ENCODE measurements at regions not wholly inside any gene's neighbourhood (a gene's known extent, or its start where the extent isn't known, plus 50 kb on each side); places are given as distances from the start of the nearest gene placed in this dataset.
"Not testable (repeated sequence)": the region's sequence is repeated elsewhere in the genome, so short reads cannot be mapped to it uniquely, and the experiment has no call there.

DNA sequence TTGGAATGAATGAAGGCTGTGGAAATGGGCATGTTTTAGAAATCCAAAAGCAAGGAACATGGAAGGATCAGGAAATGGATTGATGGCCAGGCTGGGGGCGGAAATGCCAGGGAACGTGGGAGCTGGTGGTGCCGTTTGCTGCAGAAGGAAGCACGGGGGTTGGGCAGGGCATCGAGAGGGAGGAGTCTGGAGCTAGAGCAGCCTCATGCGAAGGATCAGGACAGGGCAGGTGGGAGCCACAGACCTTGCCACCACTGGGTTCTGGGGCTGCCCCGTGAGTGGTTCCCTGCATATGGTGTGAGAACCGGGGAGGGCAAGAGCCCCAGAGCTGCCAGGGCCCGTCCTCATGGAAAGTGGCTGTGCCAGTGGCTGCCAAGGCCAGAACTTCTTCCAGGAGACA is 193.8 kb upstream of the ZNF32 start:
- no peak for TF ChIP-seq EZH2 (IDR thresholded peaks at IDR 0.05; ENCODE audit: borderline replicate concordance, low read depth, low read length, severe bottlenecking)
- TF ChIP-seq, protein P1, sequence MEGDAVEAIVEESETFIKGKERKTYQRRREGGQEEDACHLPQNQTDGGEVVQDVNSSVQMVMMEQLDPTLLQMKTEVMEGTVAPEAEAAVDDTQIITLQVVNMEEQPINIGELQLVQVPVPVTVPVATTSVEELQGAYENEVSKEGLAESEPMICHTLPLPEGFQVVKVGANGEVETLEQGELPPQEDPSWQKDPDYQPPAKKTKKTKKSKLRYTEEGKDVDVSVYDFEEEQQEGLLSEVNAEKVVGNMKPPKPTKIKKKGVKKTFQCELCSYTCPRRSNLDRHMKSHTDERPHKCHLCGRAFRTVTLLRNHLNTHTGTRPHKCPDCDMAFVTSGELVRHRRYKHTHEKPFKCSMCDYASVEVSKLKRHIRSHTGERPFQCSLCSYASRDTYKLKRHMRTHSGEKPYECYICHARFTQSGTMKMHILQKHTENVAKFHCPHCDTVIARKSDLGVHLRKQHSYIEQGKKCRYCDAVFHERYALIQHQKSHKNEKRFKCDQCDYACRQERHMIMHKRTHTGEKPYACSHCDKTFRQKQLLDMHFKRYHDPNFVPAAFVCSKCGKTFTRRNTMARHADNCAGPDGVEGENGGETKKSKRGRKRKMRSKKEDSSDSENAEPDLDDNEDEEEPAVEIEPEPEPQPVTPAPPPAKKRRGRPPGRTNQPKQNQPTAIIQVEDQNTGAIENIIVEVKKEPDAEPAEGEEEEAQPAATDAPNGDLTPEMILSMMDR (IDR thresholded peaks at IDR 0.05; ENCODE audit: borderline replicate concordance, extremely low read depth, low read length, poor library complexity, severe bottlenecking), result no peak
- ATAC-seq (ENCODE audit: insufficient read depth, low read depth), result no peak
- Histone ChIP-seq H3K9me3 (ENCODE audit: insufficient read depth, low read length, severe bottlenecking) (no peaks in the 10 kb centered on the region), H3K79me2 (ENCODE audit: insufficient read depth, low read length) (no peaks in the 10 kb centered on the region), H2AFZ (ENCODE audit: low read depth, low read length) (no peak overlapping the region), H4K20me1 (ENCODE audit: insufficient read depth, low read length) (no peaks in the 10 kb centered on the region), H3K36me3 (ENCODE audit: insufficient read depth, low read length) (no peaks in the 10 kb centered on the region), H3K4me1 (ENCODE audit: insufficient read depth, low read length) (peaks cover 17% of the 10 kb centered on the region), H3K4me2 (ENCODE audit: insufficient read depth, low read length) (no peak overlapping the region), H3K27ac (ENCODE audit: low read length) (no peak overlapping the region), H3K27me3 (ENCODE audit: insufficient read depth, low read length, poor library complexity) (no peaks in the 10 kb centered on the region), H3K4me3 (ENCODE audit: low read depth in 1 of 2, low read length in 2 of 2) (no peak overlapping the region), H3K9ac (ENCODE audit: low read depth, low read length) (no peak overlapping the region)
- no peak for DNase-seq

DNA sequence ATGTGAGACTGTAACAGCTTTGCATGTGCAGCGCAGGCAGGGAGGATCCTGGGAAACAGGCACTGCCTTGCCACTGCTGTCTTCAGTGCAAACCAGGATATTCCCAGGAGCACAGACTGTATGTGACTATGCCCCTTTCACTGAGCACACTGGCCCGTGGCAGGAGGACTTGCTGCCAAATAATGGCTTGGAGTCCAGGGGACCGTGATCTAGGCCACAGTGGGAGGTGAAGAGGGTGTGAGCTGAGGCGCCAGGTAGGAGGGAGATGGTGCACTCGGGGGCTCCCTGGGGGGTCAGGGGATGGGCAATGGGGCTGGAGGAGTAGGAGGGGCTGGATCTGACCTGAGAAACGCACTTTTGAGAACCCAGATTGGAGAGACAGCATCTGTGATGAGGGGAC is 193.4 kb upstream of the ZNF32 start:
- H3K79me2 ChIP-seq (ENCODE audit: insufficient read depth, low read length), result no peaks in the 10 kb centered on the region
- TF ChIP-seq, protein P1 (IDR thresholded peaks at IDR 0.05; ENCODE audit: borderline replicate concordance, extremely low read depth, low read length, poor library complexity, severe bottlenecking), result no peak
- no peak for TF ChIP-seq EZH2 (IDR thresholded peaks at IDR 0.05; ENCODE audit: borderline replicate concordance, low read depth, low read length, severe bottlenecking)

DNA sequence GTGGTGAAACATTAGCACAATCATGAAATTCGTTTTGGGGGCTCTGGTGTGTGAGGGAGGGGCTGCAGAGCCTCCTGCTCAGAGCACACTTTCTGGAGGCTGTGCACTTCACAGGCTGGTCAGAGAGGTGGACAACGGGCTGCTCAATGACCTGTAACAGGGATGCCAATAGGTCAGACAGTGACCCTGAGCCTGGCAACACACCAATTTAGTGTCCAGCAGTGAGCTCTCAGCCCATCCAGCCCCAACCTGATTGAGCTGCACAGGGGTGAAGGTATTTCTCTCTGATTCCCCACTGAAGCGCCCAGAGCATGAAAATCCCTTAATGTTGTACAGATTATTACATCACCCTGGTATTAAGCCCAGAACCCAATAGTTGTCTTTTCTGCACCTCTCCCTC is 191.3 kb upstream of the ZNF32 start:
- H3K27me3 ChIP-seq (ENCODE audit: insufficient read depth, low read length, poor library complexity), result no peaks in the 10 kb centered on the region
- H3K36me3 ChIP-seq (ENCODE audit: insufficient read depth, low read length), result no peaks in the 10 kb centered on the region
- H3K4me2 ChIP-seq (ENCODE audit: insufficient read depth, low read length), result no peak overlapping the region
- H4K20me1 ChIP-seq (ENCODE audit: insufficient read depth, low read length), result no peaks in the 10 kb centered on the region
- TF ChIP-seq, protein P1 (IDR thresholded peaks at IDR 0.05; ENCODE audit: borderline replicate concordance, extremely low read depth, low read length, poor library complexity, severe bottlenecking), result no peak
- no peak for TF ChIP-seq EZH2 (IDR thresholded peaks at IDR 0.05; ENCODE audit: borderline replicate concordance, low read depth, low read length, severe bottlenecking)
- no peaks in the 10 kb centered on the region for H3K9me3 ChIP-seq (ENCODE audit: insufficient read depth, low read length, severe bottlenecking)
- DNase-seq (no peak), ATAC-seq (ENCODE audit: insufficient read depth, low read depth) (no peak)
- no peaks in the 10 kb centered on the region for H3K79me2 ChIP-seq (ENCODE audit: insufficient read depth, low read length)
- no peak overlapping the region for H3K27ac ChIP-seq (ENCODE audit: low read length)
- H3K4me1 ChIP-seq (ENCODE audit: insufficient read depth, low read length), result no peaks in the 10 kb centered on the region
- no peak overlapping the region for H3K4me3 ChIP-seq (ENCODE audit: low read depth in 1 of 2, low read length in 2 of 2)
- H2AFZ ChIP-seq (ENCODE audit: low read depth, low read length), result no peak overlapping the region
- H3K9ac ChIP-seq (ENCODE audit: low read depth, low read length), result no peak overlapping the region

More for the DNA sequence above, 193.4 kb upstream of the ZNF32 start:
- no peaks in the 10 kb centered on the region for H3K36me3 ChIP-seq (ENCODE audit: insufficient read depth, low read length)
- H2AFZ ChIP-seq (ENCODE audit: low read depth, low read length), result no peak overlapping the region
- H3K4me3 ChIP-seq (ENCODE audit: low read depth in 1 of 2, low read length in 2 of 2), result no peak overlapping the region
- peaks cover 15% of the 10 kb centered on the region for H3K4me1 ChIP-seq (ENCODE audit: insufficient read depth, low read length)
- H3K4me2 ChIP-seq (ENCODE audit: insufficient read depth, low read length), result no peak overlapping the region
- H3K9me3 ChIP-seq (ENCODE audit: insufficient read depth, low read length, severe bottlenecking), result no peaks in the 10 kb centered on the region
- H3K27me3 ChIP-seq (ENCODE audit: insufficient read depth, low read length, poor library complexity), result no peaks in the 10 kb centered on the region
- no peak overlapping the region for H3K9ac ChIP-seq (ENCODE audit: low read depth, low read length)
- DNase-seq, result no peak
- no peaks in the 10 kb centered on the region for H4K20me1 ChIP-seq (ENCODE audit: insufficient read depth, low read length)
- no peak for ATAC-seq (ENCODE audit: insufficient read depth, low read depth)
- no peak overlapping the region for H3K27ac ChIP-seq (ENCODE audit: low read length)

DNA sequence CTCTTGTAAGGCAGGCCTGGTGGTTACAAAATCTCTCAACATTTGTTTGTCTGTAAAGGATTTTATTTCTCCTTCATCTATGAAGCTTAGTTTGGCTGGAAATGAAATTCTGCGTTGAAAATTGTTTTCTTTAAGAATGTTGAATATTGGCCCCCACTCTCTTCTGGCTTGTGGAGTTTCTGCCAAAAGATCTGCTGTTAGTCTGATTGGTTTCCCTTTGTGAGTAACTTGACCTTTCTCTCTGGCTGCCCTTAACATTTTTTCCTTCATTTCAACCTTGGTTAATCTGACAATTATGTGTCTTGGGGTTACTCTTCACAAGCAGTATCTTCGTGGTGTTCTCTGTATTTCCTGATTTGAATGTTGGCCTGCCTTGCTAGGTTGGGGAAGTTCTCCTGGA is 186.1 kb upstream of the ZNF32 start:
- not testable (repeated sequence) for H2AFZ ChIP-seq (ENCODE audit: low read depth, low read length); ATAC-seq (ENCODE audit: insufficient read depth, low read depth); H3K9me3 ChIP-seq (ENCODE audit: insufficient read depth, low read length, severe bottlenecking); H3K4me3 ChIP-seq (ENCODE audit: low read depth in 1 of 2, low read length in 2 of 2); H3K4me1 ChIP-seq (ENCODE audit: insufficient read depth, low read length); H3K36me3 ChIP-seq (ENCODE audit: insufficient read depth, low read length); H3K4me2 ChIP-seq (ENCODE audit: insufficient read depth, low read length); H3K9ac ChIP-seq (ENCODE audit: low read depth, low read length); H3K79me2 ChIP-seq (ENCODE audit: insufficient read depth, low read length); DNase-seq; H4K20me1 ChIP-seq (ENCODE audit: insufficient read depth, low read length); H3K27ac ChIP-seq (ENCODE audit: low read length); H3K27me3 ChIP-seq (ENCODE audit: insufficient read depth, low read length, poor library complexity)
